ENCODE measurements at regions not wholly inside any gene's neighbourhood (a gene's known extent, or its start where the extent isn't known, plus 50 kb on each side); places are given as distances from the start of the nearest gene placed in this dataset.

DNA sequence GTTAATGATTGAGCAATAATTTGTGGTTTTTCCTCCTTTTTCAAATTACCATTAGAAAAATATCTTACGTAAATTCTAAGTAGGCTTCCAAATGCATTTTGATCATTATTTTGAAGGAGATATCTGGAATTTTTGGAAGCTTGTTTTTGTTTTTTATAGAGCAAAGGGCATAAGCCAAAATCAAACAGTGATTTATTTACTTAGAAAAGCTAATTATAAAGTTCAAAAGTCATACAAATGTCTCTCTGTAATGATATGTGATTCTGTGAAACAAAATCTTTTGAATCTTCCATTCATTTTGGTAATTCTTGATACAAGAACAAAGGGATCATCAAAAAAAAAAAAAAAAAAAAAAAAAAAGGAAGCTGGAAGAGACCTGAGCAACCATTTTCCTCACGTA lies 416.8 kb downstream of the ETNK1 start:
- TF ChIP-seq POLR2AphosphoS5 (IDR thresholded peaks at IDR 0.05; ENCODE audit: low read depth), result no peak
- TF ChIP-seq CTCF (conservative IDR thresholded peaks at IDR 0.05; ENCODE audit: low read depth in 2 of 2), result no peak
- no peak for TF ChIP-seq CREB1 (CRISPR knock-in tag; IDR thresholded peaks at IDR 0.05; ENCODE audit: low read depth)
- TF ChIP-seq STAT1 (IDR thresholded peaks at IDR 0.05; ENCODE audit: unreplicated experiment), result no peak
- TF ChIP-seq REST (IDR thresholded peaks at IDR 0.05; ENCODE audit: unreplicated experiment), result no peak

All from GM23338 (cell line).